ENCODE measurements at regions not wholly inside any gene's neighbourhood (a gene's known extent, or its start where the extent isn't known, plus 50 kb on each side); places are given as distances from the start of the nearest gene placed in this dataset.
"Not testable (repeated sequence)": the region's sequence is repeated elsewhere in the genome, so short reads cannot be mapped to it uniquely, and the experiment has no call there.

DNA sequence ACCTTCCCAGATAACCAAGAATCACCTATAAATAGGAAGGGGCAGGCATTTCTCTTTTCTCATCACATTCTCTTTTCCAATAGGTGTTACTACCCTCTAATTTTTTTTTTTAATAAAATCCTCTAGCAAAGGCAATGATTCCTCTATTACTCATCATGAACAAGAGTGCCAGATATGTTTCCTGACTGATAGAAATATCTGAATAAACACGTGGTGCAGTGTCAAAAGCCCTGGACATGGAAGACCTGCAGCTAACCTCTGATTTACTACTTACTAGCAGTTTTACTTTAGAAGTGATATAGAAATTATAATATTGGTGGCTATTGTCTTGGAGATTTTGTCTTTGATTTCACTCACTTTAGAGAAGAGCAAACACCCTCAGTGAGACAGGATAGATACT is 194.6 kb upstream of the SAMSN1 start:
- peak overlapping the region; percentile 48 for H3K27ac ChIP-seq (ENCODE audit: low read length)
- no peak overlapping the region for H3K4me3 ChIP-seq (ENCODE audit: low read length)
- H3K36me3 ChIP-seq (ENCODE audit: low read depth, low read length), result no peaks in the 10 kb centered on the region
- no peaks in the 10 kb centered on the region for H3K27me3 ChIP-seq (ENCODE audit: low read length)
- H3K9ac ChIP-seq (ENCODE audit: low read length), result no peak overlapping the region; the same call in 1 of the 2 replicates
- TF ChIP-seq, protein P1, sequence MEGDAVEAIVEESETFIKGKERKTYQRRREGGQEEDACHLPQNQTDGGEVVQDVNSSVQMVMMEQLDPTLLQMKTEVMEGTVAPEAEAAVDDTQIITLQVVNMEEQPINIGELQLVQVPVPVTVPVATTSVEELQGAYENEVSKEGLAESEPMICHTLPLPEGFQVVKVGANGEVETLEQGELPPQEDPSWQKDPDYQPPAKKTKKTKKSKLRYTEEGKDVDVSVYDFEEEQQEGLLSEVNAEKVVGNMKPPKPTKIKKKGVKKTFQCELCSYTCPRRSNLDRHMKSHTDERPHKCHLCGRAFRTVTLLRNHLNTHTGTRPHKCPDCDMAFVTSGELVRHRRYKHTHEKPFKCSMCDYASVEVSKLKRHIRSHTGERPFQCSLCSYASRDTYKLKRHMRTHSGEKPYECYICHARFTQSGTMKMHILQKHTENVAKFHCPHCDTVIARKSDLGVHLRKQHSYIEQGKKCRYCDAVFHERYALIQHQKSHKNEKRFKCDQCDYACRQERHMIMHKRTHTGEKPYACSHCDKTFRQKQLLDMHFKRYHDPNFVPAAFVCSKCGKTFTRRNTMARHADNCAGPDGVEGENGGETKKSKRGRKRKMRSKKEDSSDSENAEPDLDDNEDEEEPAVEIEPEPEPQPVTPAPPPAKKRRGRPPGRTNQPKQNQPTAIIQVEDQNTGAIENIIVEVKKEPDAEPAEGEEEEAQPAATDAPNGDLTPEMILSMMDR (conservative IDR thresholded peaks at IDR 0.05; ENCODE audit: low read depth, low read length), result no peak
- TF ChIP-seq EZH2phosphoT487 (IDR thresholded peaks at IDR 0.05; ENCODE audit: borderline replicate concordance, low read length), result no peak
- TF ChIP-seq EZH2 (IDR thresholded peaks at IDR 0.05; ENCODE audit: low read length, unreplicated experiment), result no peak
- H2AFZ ChIP-seq (ENCODE audit: low read length), result no peak overlapping the region
- ATAC-seq (peak; percentile 73), DNase-seq (peak; percentile 73)
- H3K9me2 ChIP-seq (replicated peaks; ENCODE audit: low read length), result no peaks in the 10 kb centered on the region
- 0 out of 2 replicates have a peak overlapping the region, but pooled peaks have one; percentile 3 for H3K4me2 ChIP-seq (ENCODE audit: low read length)
- intact Hi-C loops (cut with micrococcal nuclease), result no loop called here
- CTCF ChIA-PET, result interaction anchor here (0.6 kb wide), 1 partner anchor 9 kb away, joined by 3 read pairs; no protein-coding TSS in a partner anchor
- H3K9me3 ChIP-seq (ENCODE audit: low read length), result no peaks in the 10 kb centered on the region
- BruUV-seq (replicated peaks), result no TSS peak
- peaks cover 19% of the 10 kb centered on the region for H3K4me1 ChIP-seq (ENCODE audit: insufficient read depth, low read length)
- H3F3A ChIP-seq (ENCODE audit: low read length, unreplicated experiment), result no peaks in the 10 kb centered on the region
- POLR2A ChIA-PET (ENCODE audit: unreplicated experiment), result no interaction called here
- no peaks in the 10 kb centered on the region for H4K20me1 ChIP-seq (ENCODE audit: low read length)
- no peaks in the 10 kb centered on the region for H3K79me2 ChIP-seq (ENCODE audit: low read length)

DNA sequence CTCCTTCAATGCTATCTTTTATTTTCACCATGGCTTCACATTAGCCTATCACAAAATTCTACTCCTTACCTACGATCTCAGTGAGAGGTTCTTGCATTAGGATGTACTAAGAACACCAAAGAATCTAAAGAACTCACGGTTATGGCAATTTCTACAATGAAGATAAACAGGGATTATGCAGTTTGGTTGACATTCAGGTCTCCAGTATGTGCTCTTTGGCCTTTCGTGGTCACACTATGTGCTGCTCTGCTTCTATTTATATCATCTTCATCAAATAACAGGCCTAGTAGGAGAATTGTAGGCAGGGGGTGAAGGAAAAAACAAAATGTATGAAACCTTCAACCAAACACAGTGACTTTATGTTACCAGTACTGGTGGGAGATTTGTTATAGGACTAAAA is 194.0 kb upstream of the SAMSN1 start:
- H3K79me2 ChIP-seq (ENCODE audit: low read length), result no peaks in the 10 kb centered on the region
- no peaks in the 10 kb centered on the region for H3F3A ChIP-seq (ENCODE audit: low read length, unreplicated experiment)
- peaks cover 19% of the 10 kb centered on the region for H3K4me1 ChIP-seq (ENCODE audit: insufficient read depth, low read length)
- H3K36me3 ChIP-seq (ENCODE audit: low read depth, low read length), result no peaks in the 10 kb centered on the region
- no peaks in the 10 kb centered on the region for H3K9me2 ChIP-seq (replicated peaks; ENCODE audit: low read length)
- no peak overlapping the region for H3K9ac ChIP-seq (ENCODE audit: low read length)
- no peaks in the 10 kb centered on the region for H4K20me1 ChIP-seq (ENCODE audit: low read length)
- H3K27ac ChIP-seq (ENCODE audit: low read length), result no peak overlapping the region
- ATAC-seq (no peak), DNase-seq (no peak)
- no peak overlapping the region for H3K4me2 ChIP-seq (ENCODE audit: low read length)
- no peaks in the 10 kb centered on the region for H3K27me3 ChIP-seq (ENCODE audit: low read length)
- BruUV-seq (replicated peaks), result no TSS peak
- no peak overlapping the region for H3K4me3 ChIP-seq (ENCODE audit: low read length)
- intact Hi-C loops (cut with micrococcal nuclease), result no loop called here
- ChIA-PET CTCF (no interaction called here), POLR2A (ENCODE audit: unreplicated experiment) (no interaction called here)
- no peak overlapping the region for H2AFZ ChIP-seq (ENCODE audit: low read length)
- TF ChIP-seq, protein P1 (conservative IDR thresholded peaks at IDR 0.05; ENCODE audit: low read depth, low read length), result no peak
- H3K9me3 ChIP-seq (ENCODE audit: low read length), result no peaks in the 10 kb centered on the region

DNA sequence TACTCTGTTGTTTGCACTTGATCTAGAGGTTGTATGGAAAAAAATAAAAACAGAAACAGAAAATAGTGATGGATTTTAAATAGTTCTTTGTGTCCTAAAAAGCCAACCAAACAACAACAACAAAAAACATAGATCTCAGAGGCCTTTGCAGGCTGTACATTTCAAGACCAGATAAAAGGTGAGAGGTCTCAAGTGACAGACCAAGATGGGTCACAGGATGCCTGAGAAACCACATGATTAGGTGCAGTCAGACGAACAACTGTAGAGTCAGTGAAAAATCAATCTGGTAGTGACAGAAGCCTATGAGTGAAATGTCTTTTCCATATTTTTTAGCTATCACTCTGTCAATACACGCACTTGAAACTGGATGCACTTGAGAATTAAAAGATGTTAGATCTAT is 193.5 kb upstream of the SAMSN1 start:
- Histone ChIP-seq H3K79me2 (ENCODE audit: low read length) (no peaks in the 10 kb centered on the region), H3K9me3 (ENCODE audit: low read length) (no peaks in the 10 kb centered on the region), H3K9ac (ENCODE audit: low read length) (no peak overlapping the region), H3K27me3 (ENCODE audit: low read length) (no peaks in the 10 kb centered on the region), H3K27ac (ENCODE audit: low read length) (no peak overlapping the region), H3F3A (ENCODE audit: low read length, unreplicated experiment) (no peaks in the 10 kb centered on the region), H3K4me1 (ENCODE audit: insufficient read depth, low read length) (peaks cover 19% of the 10 kb centered on the region), H3K4me3 (ENCODE audit: low read length) (no peak overlapping the region), H3K4me2 (ENCODE audit: low read length) (no peak overlapping the region), H4K20me1 (ENCODE audit: low read length) (no peaks in the 10 kb centered on the region), H2AFZ (ENCODE audit: low read length) (no peak overlapping the region), H3K36me3 (ENCODE audit: low read depth, low read length) (no peaks in the 10 kb centered on the region), H3K9me2 (replicated peaks; ENCODE audit: low read length) (no peaks in the 10 kb centered on the region)
- ATAC-seq (no peak), DNase-seq (no peak)
- intact Hi-C loops (cut with micrococcal nuclease), result loop anchor here (5.0 to 10.0 kb wide), 2 partner anchors 297 to 315 kb away; no protein-coding TSS in a partner anchor
- CTCF ChIA-PET, result no interaction called here
- BruUV-seq (replicated peaks), result no TSS peak
- POLR2A ChIA-PET (ENCODE audit: unreplicated experiment), result no interaction called here
- TF ChIP-seq EZH2 (IDR thresholded peaks at IDR 0.05; ENCODE audit: low read length, unreplicated experiment) (no peak), EZH2phosphoT487 (IDR thresholded peaks at IDR 0.05; ENCODE audit: borderline replicate concordance, low read length) (no peak)
- TF ChIP-seq, protein P1 (conservative IDR thresholded peaks at IDR 0.05; ENCODE audit: low read depth, low read length), result no peak

DNA sequence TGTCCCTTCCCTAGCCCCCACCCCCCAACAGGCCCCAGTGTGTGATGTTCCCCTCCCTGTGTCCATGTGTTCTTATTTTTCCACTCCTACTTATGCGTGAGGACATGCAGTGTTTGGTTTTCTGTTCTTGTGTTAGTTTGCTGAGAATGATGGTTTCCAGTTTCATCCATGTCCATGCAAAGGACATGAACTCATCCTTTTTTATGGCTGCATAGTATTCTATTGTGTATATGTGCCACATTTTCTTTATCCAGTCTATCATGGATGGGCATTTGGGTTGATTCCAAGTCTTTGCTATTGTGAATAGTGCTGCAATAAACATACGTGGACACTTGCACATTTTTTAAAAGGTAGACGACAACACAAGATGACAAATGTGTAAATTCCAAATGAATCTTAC is 192.5 kb upstream of the SAMSN1 start:
- not testable (repeated sequence) for H3K27ac ChIP-seq (ENCODE audit: low read length); H2AFZ ChIP-seq (ENCODE audit: low read length); H3K27me3 ChIP-seq (ENCODE audit: low read length); H3K9me3 ChIP-seq (ENCODE audit: low read length); H3K36me3 ChIP-seq (ENCODE audit: low read depth, low read length); ATAC-seq; H3K9me2 ChIP-seq (replicated peaks; ENCODE audit: low read length); DNase-seq; BruUV-seq (replicated peaks); H3F3A ChIP-seq (ENCODE audit: low read length, unreplicated experiment); H3K79me2 ChIP-seq (ENCODE audit: low read length); H4K20me1 ChIP-seq (ENCODE audit: low read length); H3K4me3 ChIP-seq (ENCODE audit: low read length); H3K4me2 ChIP-seq (ENCODE audit: low read length); H3K9ac ChIP-seq (ENCODE audit: low read length)
- H3K4me1 ChIP-seq (ENCODE audit: insufficient read depth, low read length), result peaks cover 19% of the 10 kb centered on the region
- intact Hi-C loops (cut with micrococcal nuclease), result loop anchor here (5.0 to 10.0 kb wide), 2 partner anchors 296 to 316 kb away; no protein-coding TSS in a partner anchor
- ChIA-PET POLR2A (ENCODE audit: unreplicated experiment) (interaction anchor here (0.6 kb wide), 1 partner anchor 357 kb away, joined by 3 read pairs; no protein-coding TSS in a partner anchor), CTCF (interaction anchor here (0.6 to 0.7 kb wide), 2 partner anchors 147 to 335 kb away, joined by 4 read pairs; no protein-coding TSS in a partner anchor)
